ENCODE measurements at regions not wholly inside any gene's neighbourhood (a gene's known extent, or its start where the extent isn't known, plus 50 kb on each side); places are given as distances from the start of the nearest gene placed in this dataset.

DNA sequence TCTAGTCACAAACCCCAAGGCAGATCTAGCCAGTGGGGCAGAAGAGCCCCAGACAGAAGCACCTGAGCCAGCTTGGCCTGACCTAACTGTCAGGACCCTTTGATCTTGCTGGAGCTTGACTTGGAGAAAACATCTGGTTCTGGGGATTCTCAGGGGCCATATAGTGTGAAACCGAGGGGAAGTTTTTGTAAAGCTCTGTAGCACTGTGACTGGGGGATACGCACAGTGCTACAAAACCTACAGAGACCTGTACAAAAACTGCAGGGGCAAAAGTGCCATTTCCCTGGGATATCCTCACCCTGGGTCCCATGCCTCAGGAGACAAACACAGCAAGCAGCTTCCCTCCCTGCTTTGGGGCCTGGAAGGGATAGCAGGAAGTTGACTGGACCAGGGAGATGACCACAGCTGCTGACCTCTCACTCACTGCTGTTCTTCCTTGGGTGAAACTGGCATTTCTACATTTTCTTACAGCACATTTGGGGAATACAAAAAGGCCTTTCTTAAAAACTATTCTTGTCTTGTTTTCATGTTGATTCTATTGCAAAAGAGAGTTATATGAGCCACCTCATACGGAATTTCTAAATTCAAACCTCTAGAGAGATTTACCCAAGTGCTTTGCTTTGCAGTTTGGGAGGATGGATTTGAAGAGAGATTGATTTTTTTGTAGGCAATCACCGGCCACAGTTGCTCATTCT lies 140.0 kb downstream of the DAD1 start:
- DNase-seq = no peak

- no peak for DNase-seq
Observed at GRCh38 chr14:22448035-22448904, 140.8 kb downstream of the DAD1 start.

DNA sequence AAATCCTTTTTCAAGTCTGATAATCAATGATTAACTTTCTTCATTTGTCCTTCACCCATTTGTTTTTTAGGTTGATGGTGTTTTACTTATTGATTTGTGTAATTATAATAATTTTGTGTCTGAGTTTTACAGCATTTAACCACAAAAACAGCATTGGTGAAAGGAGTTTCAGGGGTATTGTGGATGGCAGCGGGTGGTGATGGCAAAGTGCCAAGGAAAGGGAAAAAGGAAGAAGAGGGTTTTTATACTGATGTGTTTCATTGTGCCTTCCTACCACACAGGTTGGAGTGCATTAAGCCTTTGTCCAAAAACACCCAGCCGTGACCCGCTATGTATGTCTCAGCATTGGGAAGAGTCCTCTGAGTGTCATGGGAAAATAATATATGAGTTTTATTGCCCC lies 150.3 kb downstream of the DAD1 start:
- no peak for DNase-seq

GRCh38 chr14:22434901-22435550 lies 154.0 kb downstream of the DAD1 start:
- no peak for DNase-seq

- no peak for DNase-seq
Observed at GRCh38 chr14:22434030-22434429, 155.0 kb downstream of the DAD1 start.

GRCh38 chr14:22433069-22433468 lies 156.0 kb downstream of the DAD1 start:
- DNase-seq = no peak

DNA sequence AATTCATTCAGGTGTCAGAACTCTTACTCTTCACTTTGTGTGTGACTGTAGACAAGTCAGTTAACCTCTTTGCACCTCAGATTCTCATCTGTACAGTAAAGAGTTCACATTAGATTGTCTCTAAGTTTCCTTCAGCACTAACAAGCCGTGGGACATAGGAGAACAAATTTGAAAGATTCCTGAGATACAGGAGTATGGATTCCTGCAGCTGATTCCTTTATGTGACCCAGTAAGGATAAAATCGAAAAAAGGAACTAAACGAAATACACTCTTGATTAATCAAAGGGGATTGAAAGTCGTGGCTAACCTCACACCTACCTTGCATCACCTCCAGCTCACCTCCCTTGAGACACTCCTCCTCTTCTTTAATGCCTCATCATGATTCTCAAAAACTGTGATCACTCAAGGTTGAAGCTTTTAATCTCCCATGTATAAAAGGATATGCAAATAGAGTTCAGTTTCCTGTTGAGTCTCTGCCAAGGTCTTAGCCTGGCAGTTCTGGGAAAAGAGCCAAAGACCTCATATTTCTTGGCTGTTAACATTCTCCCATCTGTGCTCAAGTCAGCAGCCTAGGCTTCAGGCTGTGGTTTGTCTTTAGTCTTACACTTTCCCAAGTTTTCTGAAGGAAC lies 156.6 kb downstream of the DAD1 start:
- DNase-seq = no peak

DNA sequence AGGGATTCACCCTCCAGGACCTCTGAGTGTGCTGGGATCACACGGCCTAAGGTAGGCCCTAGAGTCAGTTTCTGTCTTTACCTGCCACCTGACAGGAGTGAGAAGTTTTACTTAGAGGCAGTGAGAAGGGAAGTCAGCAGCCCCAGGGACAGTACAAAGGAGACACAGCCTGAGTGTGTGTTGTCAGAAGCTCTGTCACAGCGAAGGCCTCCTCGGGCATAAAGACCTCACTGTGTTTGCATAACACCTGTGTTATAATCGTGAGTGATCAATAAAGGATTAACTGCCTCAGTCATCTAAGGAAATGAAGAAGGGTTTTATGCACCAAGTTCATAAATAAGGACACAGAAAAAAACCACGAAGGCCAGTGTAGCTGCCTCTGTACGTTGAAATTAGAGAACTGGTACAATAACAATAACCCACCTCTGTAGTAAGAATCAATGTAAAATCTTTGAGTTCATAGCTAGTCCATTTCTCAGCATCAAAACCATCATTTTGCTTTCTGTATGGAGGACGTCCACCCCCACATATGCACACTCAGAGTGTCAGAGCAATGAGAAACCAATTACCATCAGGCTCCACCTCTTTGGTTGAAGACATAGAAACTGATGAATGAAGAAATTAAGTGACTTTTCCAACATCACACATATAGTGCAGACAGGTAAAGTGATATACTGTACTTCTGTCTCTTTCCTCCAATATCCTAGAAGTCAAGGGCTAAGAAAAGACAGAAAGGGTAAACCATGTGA lies 159.3 kb downstream of the DAD1 start:
- no peak for DNase-seq

GRCh38 chr14:22428700-22429291 lies 160.2 kb downstream of the DAD1 start:
- no peak for DNase-seq

GRCh38 chr14:22427771-22428231 lies 161.2 kb downstream of the DAD1 start:
- DNase-seq = no peak

- no peak for DNase-seq
Observed at GRCh38 chr14:22426711-22427110, 162.3 kb downstream of the DAD1 start.

DNA sequence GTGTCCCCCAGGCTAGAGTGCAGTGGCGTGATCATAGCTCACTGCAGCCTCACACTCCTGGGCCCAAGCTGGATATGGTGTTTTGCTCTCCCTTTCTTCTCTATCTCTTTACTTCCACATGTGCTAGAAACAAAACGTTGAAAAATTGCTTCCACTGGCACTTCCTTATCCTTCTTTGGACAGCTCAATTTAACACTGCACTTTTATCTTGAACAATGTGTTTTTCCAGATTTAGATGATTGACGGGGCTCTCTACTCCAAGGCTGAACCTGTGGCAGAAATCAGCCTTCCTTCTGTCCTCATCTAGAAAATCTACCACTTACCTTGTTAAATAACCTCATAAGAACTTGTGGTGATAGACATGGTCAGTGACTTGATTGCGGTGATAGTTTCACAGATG lies 165.1 kb downstream of the DAD1 start:
- no peak for DNase-seq

- DNase-seq = no peak
Observed at GRCh38 chr14:22422238-22422637, 166.8 kb downstream of the DAD1 start.

DNA sequence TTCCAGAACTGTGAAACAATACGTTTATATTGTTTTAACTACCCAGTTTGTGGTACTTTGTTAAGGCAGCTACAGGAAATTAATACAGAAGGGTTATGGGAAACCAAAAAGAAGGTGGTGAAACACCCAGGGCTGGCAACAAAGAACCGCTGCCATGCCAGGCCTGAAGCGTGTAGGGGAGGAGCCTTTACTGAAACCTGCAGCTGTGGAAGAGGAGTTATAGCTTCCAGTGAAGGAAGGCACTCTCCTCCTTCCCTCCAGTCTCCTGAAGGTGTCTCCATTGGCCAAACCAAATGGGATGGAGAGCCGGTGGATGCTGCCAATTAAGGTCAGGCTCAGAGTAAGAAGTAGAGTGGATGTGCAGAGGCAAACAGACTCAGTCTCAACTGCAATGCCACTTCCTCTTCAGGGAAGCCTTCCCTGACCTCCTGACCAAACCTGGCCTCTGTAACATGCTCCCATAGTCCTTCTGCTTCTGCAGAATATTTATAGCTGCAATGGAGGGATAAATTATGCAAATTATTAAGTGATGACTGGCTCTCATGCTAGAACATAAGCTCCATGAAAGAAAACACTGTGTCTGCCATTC lies 168.3 kb downstream of the DAD1 start:
- DNase-seq = no peak

- DNase-seq = no peak
Observed at GRCh38 chr14:22419620-22420019, 169.4 kb downstream of the DAD1 start.

DNA sequence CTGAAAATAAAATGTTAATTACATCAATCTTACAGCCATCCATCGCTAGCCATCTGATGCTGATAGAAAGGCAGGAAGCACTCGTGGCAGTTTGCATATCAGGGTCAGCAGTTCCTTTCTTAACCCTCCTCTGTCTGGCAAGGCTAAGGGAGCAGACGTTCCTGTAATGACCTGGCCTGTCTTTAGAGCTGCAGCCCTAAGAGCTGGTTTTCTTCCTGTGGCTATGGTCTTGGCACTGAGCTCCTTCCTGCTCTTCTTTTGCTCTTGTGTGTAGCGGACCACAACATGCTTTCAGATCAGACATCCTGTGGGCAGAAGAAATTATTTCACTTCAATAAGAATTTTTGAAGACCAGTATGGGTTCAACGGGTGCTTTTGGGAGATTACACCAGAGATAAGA lies 170.4 kb downstream of the DAD1 start:
- DNase-seq = no peak

DNA sequence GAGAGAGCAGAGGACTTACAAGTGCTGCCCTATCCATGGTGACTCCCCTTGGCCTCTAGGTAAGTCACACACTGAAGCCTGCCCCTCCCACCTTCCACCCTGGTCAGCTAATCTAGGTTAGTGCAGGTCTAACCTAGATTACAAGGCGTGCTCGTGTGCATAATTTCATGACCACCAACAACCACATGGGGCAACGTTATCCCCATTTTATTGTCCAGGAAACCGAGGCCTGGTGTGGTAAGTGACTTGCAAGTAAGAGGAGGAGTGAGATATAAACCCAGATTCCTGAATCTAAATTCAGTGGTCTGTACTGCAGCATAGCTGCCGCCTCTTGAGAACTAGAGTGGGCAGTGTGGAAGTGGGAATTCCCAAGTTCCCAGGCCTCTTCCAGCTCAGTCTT lies 171.1 kb downstream of the DAD1 start:
- no peak for DNase-seq

GRCh38 chr14:22416193-22416592 lies 172.8 kb downstream of the DAD1 start:
- DNase-seq = no peak

GRCh38 chr14:22415605-22415959 lies 173.4 kb downstream of the DAD1 start:
- no peak for DNase-seq

GRCh38 chr14:22414876-22415604 lies 174.0 kb downstream of the DAD1 start:
- no peak for DNase-seq

GRCh38 chr14:22412926-22413411 lies 176.1 kb downstream of the DAD1 start:
- DNase-seq = no peak
